Peyer's patch (tissue), 4 donors: ENCODE measurements at regions not wholly inside any gene's neighbourhood (a gene's known extent, or its start where the extent isn't known, plus 50 kb on each side); places are given as distances from the start of the nearest gene placed in this dataset.

Source experiments
- POLR2A ChIP-seq, 2 donors: fragments of 450-650 bp; IDR thresholded peaks; one replicate each; pipeline ENCODE4 v1.5.1; 2017; ENCODE audit warnings: antibody characterized with exemption in 2 of 2, mild to moderate bottlenecking in 2 of 2, moderate library complexity in 2 of 2
- TF ChIP-seq, protein P1 (sequence below), 6 experiments: fragments of 450-650 bp in 4 of 6; fragments of 200-600 bp in 2 of 6; sonication (generic) in 1 of 6; IDR thresholded peaks; one replicate each; pipeline ENCODE4 v1.5.1; 2017 to 2019; ENCODE audit warnings: antibody characterized with exemption in 6 of 6, mild to moderate bottlenecking in 3 of 6, moderate library complexity in 1 of 6

DNA sequence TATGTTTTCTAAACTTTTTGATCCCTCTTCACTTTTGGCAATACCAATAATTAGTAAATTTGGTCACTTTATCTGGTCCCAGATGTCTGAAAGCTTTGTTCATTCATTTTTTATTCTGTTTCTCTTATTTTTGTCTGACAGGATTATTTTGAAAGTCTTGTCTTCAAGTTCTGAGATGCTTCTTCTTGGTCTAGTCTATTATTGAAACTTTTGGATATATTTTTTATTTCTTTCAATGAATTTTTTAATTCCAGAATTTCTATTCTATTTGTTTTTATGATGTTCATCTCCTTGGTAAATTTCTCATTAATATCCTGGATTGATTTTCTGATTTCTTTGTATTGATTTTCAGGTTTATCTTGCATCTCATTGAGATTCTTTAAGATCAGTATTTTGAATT lies 54.1 kb upstream of the RAB38 start:
- TF ChIP-seq, protein P1, sequence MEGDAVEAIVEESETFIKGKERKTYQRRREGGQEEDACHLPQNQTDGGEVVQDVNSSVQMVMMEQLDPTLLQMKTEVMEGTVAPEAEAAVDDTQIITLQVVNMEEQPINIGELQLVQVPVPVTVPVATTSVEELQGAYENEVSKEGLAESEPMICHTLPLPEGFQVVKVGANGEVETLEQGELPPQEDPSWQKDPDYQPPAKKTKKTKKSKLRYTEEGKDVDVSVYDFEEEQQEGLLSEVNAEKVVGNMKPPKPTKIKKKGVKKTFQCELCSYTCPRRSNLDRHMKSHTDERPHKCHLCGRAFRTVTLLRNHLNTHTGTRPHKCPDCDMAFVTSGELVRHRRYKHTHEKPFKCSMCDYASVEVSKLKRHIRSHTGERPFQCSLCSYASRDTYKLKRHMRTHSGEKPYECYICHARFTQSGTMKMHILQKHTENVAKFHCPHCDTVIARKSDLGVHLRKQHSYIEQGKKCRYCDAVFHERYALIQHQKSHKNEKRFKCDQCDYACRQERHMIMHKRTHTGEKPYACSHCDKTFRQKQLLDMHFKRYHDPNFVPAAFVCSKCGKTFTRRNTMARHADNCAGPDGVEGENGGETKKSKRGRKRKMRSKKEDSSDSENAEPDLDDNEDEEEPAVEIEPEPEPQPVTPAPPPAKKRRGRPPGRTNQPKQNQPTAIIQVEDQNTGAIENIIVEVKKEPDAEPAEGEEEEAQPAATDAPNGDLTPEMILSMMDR (IDR thresholded peaks at IDR 0.05), result no peak
- no peak for TF ChIP-seq POLR2A (IDR thresholded peaks at IDR 0.05)
